Panc1 (cell line): ENCODE measurements at regions not wholly inside any gene's neighbourhood (a gene's known extent, or its start where the extent isn't known, plus 50 kb on each side); places are given as distances from the start of the nearest gene placed in this dataset.
"Not testable (repeated sequence)": the region's sequence is repeated elsewhere in the genome, so short reads cannot be mapped to it uniquely, and the experiment has no call there.

Experiments used
- ATAC-seq: fragments of 200-7000 bp; cut with Tn5 transposase; 2 replicates; pipeline ENCODE4 v1.9.1; 2020; ENCODE audit warnings: mild to moderate bottlenecking, moderate library complexity
- BruUV-seq: library from RNA; stranded (reverse); fragments of 400-500 nt; replicated peaks from 2 replicates; lab custom pipeline; 2021; lab: Mats Ljungman, UMichigan
- CTCF ChIA-PET: fragments of 300-600 bp; sonication (Branson Sonifier 250); formaldehyde crosslinking; loops from one replicate; lab custom pipeline; 2022; ENCODE audit warnings: antibody characterized with exemption; lab: Charles Lee
- POLR2A ChIA-PET: fragments of 300-600 bp; sonication (Branson Sonifier 250); formaldehyde crosslinking; loops from one replicate; lab custom pipeline; 2022; ENCODE audit warnings: antibody characterized with exemption; lab: Charles Lee
- DNase-seq: peaks from one replicate; pipeline ENCODE4 v3.0.0-alpha.2; 2010; ENCODE audit warnings: low read depth, low spot score
- H3K27ac ChIP-seq: 2 replicates; pipeline ENCODE4 v1.5.1; 2011; ENCODE audit warnings: mild to moderate bottlenecking, low read length, inconsistent platforms
- H3K27me3 ChIP-seq: fragments of 200-500 bp; sonication (Bioruptor generic); 2 replicates; pipeline ENCODE4 v1.6.0; 2014; ENCODE audit warnings: low read length, inconsistent platforms; ENCODE audit not compliant: control insufficient read depth, insufficient read depth
- H3K36me3 ChIP-seq: fragments of 200-500 bp; sonication (Bioruptor generic); 2 replicates; pipeline ENCODE4 v1.5.1; 2014; ENCODE audit warnings: inconsistent platforms, mild to moderate bottlenecking, low read length, moderate library complexity; ENCODE audit not compliant: control insufficient read depth, insufficient read depth
- H3K4me1 ChIP-seq: 2 replicates; pipeline ENCODE4 v1.5.1; 2011; ENCODE audit warnings: inconsistent platforms, mild to moderate bottlenecking, low read length, moderate library complexity; ENCODE audit not compliant: control insufficient read depth, insufficient read depth
- H3K4me3 ChIP-seq, 2 experiments: 2 replicates each; pipeline ENCODE4 v1.5.1; 2011 to 2012; ENCODE audit warnings: low read depth in 2 of 2, low read length in 2 of 2, mild to moderate bottlenecking in 2 of 2, inconsistent platforms in 1 of 2, moderate library complexity in 1 of 2
- H3K9me3 ChIP-seq: fragments of 200-500 bp; sonication (Bioruptor generic); 2 replicates; pipeline ENCODE4 v1.5.1; 2014; ENCODE audit warnings: low read depth, mild to moderate bottlenecking, inconsistent platforms, low read length, moderate library complexity; ENCODE audit not compliant: control insufficient read depth, insufficient read depth
- CTCF ChIP-seq: fragments of 450-650 bp; IDR thresholded peaks from 2 replicates; pipeline ENCODE4 v1.5.1; 2017; ENCODE audit warnings: mild to moderate bottlenecking
- POLR2AphosphoS5 ChIP-seq: IDR thresholded peaks from 2 replicates; pipeline ENCODE4 v1.6.1; 2012; ENCODE audit warnings: mild to moderate bottlenecking, low read depth, low read length, moderate library complexity
- REST ChIP-seq, 2 experiments: IDR thresholded peaks; 2 replicates each; pipeline ENCODE4 v1.6.1; 2011 to 2012; ENCODE audit warnings: low read depth in 2 of 2, control low read depth in 1 of 2, low read length in 1 of 2, mild to moderate bottlenecking in 1 of 2, moderate library complexity in 1 of 2; ENCODE audit not compliant: insufficient read depth in 1 of 2
- SIN3A ChIP-seq: IDR thresholded peaks from 2 replicates; pipeline ENCODE4 v1.6.1; 2012; ENCODE audit warnings: low read depth, mild to moderate bottlenecking, low read length, moderate library complexity, borderline replicate concordance; ENCODE audit not compliant: insufficient read depth
- TCF7L2 ChIP-seq: IDR thresholded peaks from 2 replicates; pipeline ENCODE4 v1.6.1; 2011; ENCODE audit warnings: mild to moderate bottlenecking, low read depth, low read length, inconsistent platforms
- in situ Hi-C: cut with HindIII; loops from 2 replicates; pipeline ENCODE4 v1.10.0; 2016; ENCODE audit warnings: low sequenced_read_pairs, low pct_unique_long_range_greater_than_20kb
- intact Hi-C: fragments of 100-400 bp; cut with micrococcal nuclease; formaldehyde crosslinking; loops from one replicate; pipeline ENCODE4 v1.10.0; 2022; ENCODE audit not compliant: unreplicated experiment

- Histone ChIP-seq H3K27ac (no peak overlapping the region), H3K4me3 (no peak overlapping the region), H3K27me3 (no peaks in the 10 kb centered on the region), H3K9me3 (no peaks in the 10 kb centered on the region), H3K36me3 (no peaks in the 10 kb centered on the region), H3K4me1 (no peaks in the 10 kb centered on the region)
- in situ Hi-C loops: no loop called here
- DNase-seq (no peak), ATAC-seq (no peak)
- POLR2A ChIA-PET: no interaction called here
- BruUV-seq: no TSS peak
- TF ChIP-seq POLR2AphosphoS5 (no peak), SIN3A (no peak), TCF7L2 (no peak), CTCF (no peak), REST (IDR thresholded peaks at IDR 0.05; ENCODE audit: insufficient read depth in 1 of 2, low read depth in 2 of 2, low read length in 1 of 2) (no peak)
- intact Hi-C loops: no loop called here
- CTCF ChIA-PET: no interaction called here
These were observed 577.8 kb downstream of the KCNT2 start for GRCh38 chr1:196030455-196030854.

- Histone ChIP-seq H3K27ac (no peak overlapping the region), H3K9me3 (no peaks in the 10 kb centered on the region), H3K36me3 (no peaks in the 10 kb centered on the region), H3K27me3 (no peaks in the 10 kb centered on the region), H3K4me1 (no peaks in the 10 kb centered on the region), H3K4me3 (no peak overlapping the region)
- POLR2A ChIA-PET: no interaction called here
- CTCF ChIA-PET: no interaction called here
- intact Hi-C loops (no loop called here), in situ Hi-C loops (no loop called here)
- DNase-seq: no peak
- BruUV-seq: no TSS peak
- no peak for TF ChIP-seq CTCF
- TF ChIP-seq POLR2AphosphoS5: no peak
- ATAC-seq: no peak
These were observed 578.8 kb downstream of the KCNT2 start for GRCh38 chr1:196029410-196029809.

GRCh38 chr1:196027127-196027526 lies 581.1 kb downstream of the KCNT2 start:
- no peak overlapping the region for H3K27ac ChIP-seq
- TF ChIP-seq SIN3A (no peak), POLR2AphosphoS5 (no peak)
- intact Hi-C loops (no loop called here), in situ Hi-C loops (no loop called here)
- no peaks in the 10 kb centered on the region for H3K4me1 ChIP-seq
- H3K36me3 ChIP-seq: no peaks in the 10 kb centered on the region
- DNase-seq: no peak
- H3K4me3 ChIP-seq: no peak overlapping the region
- no peaks in the 10 kb centered on the region for H3K27me3 ChIP-seq
- H3K9me3 ChIP-seq: no peaks in the 10 kb centered on the region
- ATAC-seq: no peak
- ChIA-PET POLR2A (no interaction called here), CTCF (no interaction called here)
- no TSS peak for BruUV-seq

GRCh38 chr1:196021174-196021573 lies 587.1 kb downstream of the KCNT2 start:
- H3K27me3 ChIP-seq, DNase-seq, CTCF ChIA-PET, intact Hi-C loops, in situ Hi-C loops, H3K4me1 ChIP-seq, H3K9me3 ChIP-seq, ATAC-seq, POLR2A ChIA-PET, H3K4me3 ChIP-seq, H3K36me3 ChIP-seq, H3K27ac ChIP-seq, BruUV-seq: not testable (repeated sequence)
